ENCODE measurements at regions not wholly inside any gene's neighbourhood (a gene's known extent, or its start where the extent isn't known, plus 50 kb on each side); places are given as distances from the start of the nearest gene placed in this dataset.

GRCh38 chr13:88377852-88378251 lies 706.7 kb downstream of the SLITRK5 start:
- H3K27me3 ChIP-seq (ENCODE audit: control insufficient read depth in 4 of 4, insufficient read depth in 4 of 4, low read length in 3 of 4), result no peaks in the 10 kb centered on the region
- H3K4me1 ChIP-seq (ENCODE audit: control insufficient read depth in 4 of 4, insufficient read depth in 4 of 4, low read length in 3 of 4), result no peaks in the 10 kb centered on the region
- no peak overlapping the region for H3K4me3 ChIP-seq (ENCODE audit: low read depth in 1 of 3, low read length in 3 of 3)
- H3K36me3 ChIP-seq (ENCODE audit: control insufficient read depth in 4 of 4, insufficient read depth in 3 of 4, low read depth in 1 of 4, low read length in 3 of 4), result no peaks in the 10 kb centered on the region
- no peaks in the 10 kb centered on the region for H3K9me3 ChIP-seq (ENCODE audit: control insufficient read depth in 4 of 4, low read length in 3 of 4)
- no peak overlapping the region for H3K9ac ChIP-seq (ENCODE audit: low read depth in 1 of 2, low read length in 2 of 2)
- TF ChIP-seq ATF3 (IDR thresholded peaks at IDR 0.05) (no peak), HNF4G (IDR thresholded peaks at IDR 0.05) (no peak), JUND (IDR thresholded peaks at IDR 0.05) (no peak), HNF4A (conservative IDR thresholded peaks at IDR 0.05) (no peak), REST (IDR thresholded peaks at IDR 0.05) (no peak), FOXA2 (IDR thresholded peaks at IDR 0.05) (no peak), RAD21 (IDR thresholded peaks at IDR 0.05) (no peak), YY1 (IDR thresholded peaks at IDR 0.05) (no peak), SP1 (IDR thresholded peaks at IDR 0.05) (no peak)
- no peak for DNase-seq (ENCODE audit: low spot score)
- H3K27ac ChIP-seq (ENCODE audit: low read depth in 1 of 2, low read length in 2 of 2), result no peak overlapping the region
- 76% methylated on average over 2 of the region's 2 CpGs for WGBS

- Histone ChIP-seq H3K4me1 (ENCODE audit: control insufficient read depth in 4 of 4, insufficient read depth in 4 of 4, low read length in 3 of 4) (no peaks in the 10 kb centered on the region), H3K9ac (ENCODE audit: low read depth in 1 of 2, low read length in 2 of 2) (no peak overlapping the region), H3K27ac (ENCODE audit: low read depth in 1 of 2, low read length in 2 of 2) (no peak overlapping the region), H3K4me3 (ENCODE audit: low read depth in 1 of 3, low read length in 3 of 3) (no peak overlapping the region), H3K9me3 (ENCODE audit: control insufficient read depth in 4 of 4, low read length in 3 of 4) (no peaks in the 10 kb centered on the region), H3K27me3 (ENCODE audit: control insufficient read depth in 4 of 4, insufficient read depth in 4 of 4, low read length in 3 of 4) (no peaks in the 10 kb centered on the region), H3K36me3 (ENCODE audit: control insufficient read depth in 4 of 4, insufficient read depth in 3 of 4, low read depth in 1 of 4, low read length in 3 of 4) (no peaks in the 10 kb centered on the region)
- no peak for DNase-seq (ENCODE audit: low spot score)
- no peak for TF ChIP-seq YY1 (IDR thresholded peaks at IDR 0.05)
- no peak for TF ChIP-seq ATF3 (IDR thresholded peaks at IDR 0.05)
- TF ChIP-seq, protein P1, sequence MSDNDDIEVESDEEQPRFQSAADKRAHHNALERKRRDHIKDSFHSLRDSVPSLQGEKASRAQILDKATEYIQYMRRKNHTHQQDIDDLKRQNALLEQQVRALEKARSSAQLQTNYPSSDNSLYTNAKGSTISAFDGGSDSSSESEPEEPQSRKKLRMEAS (IDR thresholded peaks at IDR 0.05), result no peak
Measured at GRCh38 chr13:88384542-88384941, 713.4 kb downstream of the SLITRK5 start.

GRCh38 chr13:88395804-88396203 lies 724.6 kb downstream of the SLITRK5 start:
- Histone ChIP-seq H3K27ac (ENCODE audit: low read depth in 1 of 2, low read length in 2 of 2) (no peak overlapping the region), H3K9me3 (ENCODE audit: control insufficient read depth in 4 of 4, low read length in 3 of 4) (peaks cover 0 to 2% (median 0%) of the 10 kb centered on the region in 4 donors), H3K4me1 (ENCODE audit: control insufficient read depth in 4 of 4, insufficient read depth in 4 of 4, low read length in 3 of 4) (no peaks in the 10 kb centered on the region), H3K9ac (ENCODE audit: low read depth in 1 of 2, low read length in 2 of 2) (no peak overlapping the region), H3K27me3 (ENCODE audit: control insufficient read depth in 4 of 4, insufficient read depth in 4 of 4, low read length in 3 of 4) (no peaks in the 10 kb centered on the region), H3K4me3 (ENCODE audit: low read depth in 1 of 3, low read length in 3 of 3) (no peak overlapping the region), H3K36me3 (ENCODE audit: control insufficient read depth in 4 of 4, insufficient read depth in 3 of 4, low read depth in 1 of 4, low read length in 3 of 4) (no peaks in the 10 kb centered on the region)
- no peak for DNase-seq (ENCODE audit: low spot score)
- no peak for TF ChIP-seq JUND (IDR thresholded peaks at IDR 0.05)
- no peak for TF ChIP-seq FOXA2 (IDR thresholded peaks at IDR 0.05)
- TF ChIP-seq, protein P2, sequence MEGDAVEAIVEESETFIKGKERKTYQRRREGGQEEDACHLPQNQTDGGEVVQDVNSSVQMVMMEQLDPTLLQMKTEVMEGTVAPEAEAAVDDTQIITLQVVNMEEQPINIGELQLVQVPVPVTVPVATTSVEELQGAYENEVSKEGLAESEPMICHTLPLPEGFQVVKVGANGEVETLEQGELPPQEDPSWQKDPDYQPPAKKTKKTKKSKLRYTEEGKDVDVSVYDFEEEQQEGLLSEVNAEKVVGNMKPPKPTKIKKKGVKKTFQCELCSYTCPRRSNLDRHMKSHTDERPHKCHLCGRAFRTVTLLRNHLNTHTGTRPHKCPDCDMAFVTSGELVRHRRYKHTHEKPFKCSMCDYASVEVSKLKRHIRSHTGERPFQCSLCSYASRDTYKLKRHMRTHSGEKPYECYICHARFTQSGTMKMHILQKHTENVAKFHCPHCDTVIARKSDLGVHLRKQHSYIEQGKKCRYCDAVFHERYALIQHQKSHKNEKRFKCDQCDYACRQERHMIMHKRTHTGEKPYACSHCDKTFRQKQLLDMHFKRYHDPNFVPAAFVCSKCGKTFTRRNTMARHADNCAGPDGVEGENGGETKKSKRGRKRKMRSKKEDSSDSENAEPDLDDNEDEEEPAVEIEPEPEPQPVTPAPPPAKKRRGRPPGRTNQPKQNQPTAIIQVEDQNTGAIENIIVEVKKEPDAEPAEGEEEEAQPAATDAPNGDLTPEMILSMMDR (IDR thresholded peaks at IDR 0.05; ENCODE audit: low read depth, low read length, missing input control), result no peak
- TF ChIP-seq REST (IDR thresholded peaks at IDR 0.05), result no peak
- TF ChIP-seq ZBTB33 (IDR thresholded peaks at IDR 0.05), result no peak
- no peak for TF ChIP-seq ATF3 (IDR thresholded peaks at IDR 0.05)
- TF ChIP-seq, protein P1 (IDR thresholded peaks at IDR 0.05), result no peak
- TF ChIP-seq HNF4A (conservative IDR thresholded peaks at IDR 0.05), result no peak
- TF ChIP-seq SP1 (IDR thresholded peaks at IDR 0.05), result no peak

Measured in liver (tissue), 8 donors.